ENCODE measurements at regions not wholly inside any gene's neighbourhood (a gene's known extent, or its start where the extent isn't known, plus 50 kb on each side); places are given as distances from the start of the nearest gene placed in this dataset.
"Not testable (repeated sequence)": the region's sequence is repeated elsewhere in the genome, so short reads cannot be mapped to it uniquely, and the experiment has no call there.

- TF ChIP-seq CTCF, POLR2A (IDR thresholded peaks at IDR 0.05): not testable (repeated sequence)
Measured at GRCh38 chrX:106273947-106274587, 106.0 kb downstream of the PWWP3B start.
